DMS53 treated with DMSO at 0.1 percent for 48 hours (cell line): ENCODE measurements at regions not wholly inside any gene's neighbourhood (a gene's known extent, or its start where the extent isn't known, plus 50 kb on each side); places are given as distances from the start of the nearest gene placed in this dataset.
"Not testable (repeated sequence)": the region's sequence is repeated elsewhere in the genome, so short reads cannot be mapped to it uniquely, and the experiment has no call there.

Experiments
- DNase-seq: peaks from one replicate; lab custom pipeline; 2025; ENCODE audit not compliant: unreplicated experiment; lab: John Stamatoyannopoulos, UW

GRCh38 chr10:6824793-6825192, 244.7 kb upstream of the PRKCQ start:
- not testable (repeated sequence) for DNase-seq

- no peak for DNase-seq
These were observed 243.7 kb upstream of the PRKCQ start for GRCh38 chr10:6823770-6824169.

GRCh38 chr10:6819301-6819700, 239.2 kb upstream of the PRKCQ start:
- DNase-seq, result no peak

- DNase-seq, result no peak
These were observed 237.7 kb upstream of the PRKCQ start for GRCh38 chr10:6817770-6818169.

GRCh38 chr10:6815346-6815745, 235.3 kb upstream of the PRKCQ start:
- DNase-seq, result no peak

- no peak for DNase-seq
These were observed 233.8 kb upstream of the PRKCQ start for GRCh38 chr10:6813856-6814255.

GRCh38 chr10:6813306-6813705, 233.2 kb upstream of the PRKCQ start:
- no peak for DNase-seq

- DNase-seq, result no peak
These were observed 231.1 kb upstream of the PRKCQ start for GRCh38 chr10:6811153-6811552.

GRCh38 chr10:6803427-6803783, 223.3 kb upstream of the PRKCQ start:
- DNase-seq, result no peak

- no peak for DNase-seq
These were observed 222.8 kb upstream of the PRKCQ start for GRCh38 chr10:6802759-6803426.

GRCh38 chr10:6796231-6796630, 216.2 kb upstream of the PRKCQ start:
- DNase-seq, result no peak

GRCh38 chr10:6795541-6795940, 215.5 kb upstream of the PRKCQ start:
- no peak for DNase-seq

GRCh38 chr10:6794841-6795240, 214.8 kb upstream of the PRKCQ start:
- not testable (repeated sequence) for DNase-seq

- no peak for DNase-seq
These were observed 214.4 kb upstream of the PRKCQ start for GRCh38 chr10:6794441-6794840.

- no peak for DNase-seq
These were observed 208.7 kb upstream of the PRKCQ start for GRCh38 chr10:6788731-6789130.

GRCh38 chr10:6788231-6788630, 208.2 kb upstream of the PRKCQ start:
- no peak for DNase-seq

- DNase-seq, result no peak
These were observed 207.6 kb upstream of the PRKCQ start for GRCh38 chr10:6787718-6788117.

- DNase-seq, result no peak
These were observed 207.0 kb upstream of the PRKCQ start for GRCh38 chr10:6787091-6787490.

GRCh38 chr10:6786579-6787031, 206.5 kb upstream of the PRKCQ start:
- no peak for DNase-seq

- not testable (repeated sequence) for DNase-seq
These were observed 204.4 kb upstream of the PRKCQ start for GRCh38 chr10:6784429-6784828.

GRCh38 chr10:6783471-6783870, 203.4 kb upstream of the PRKCQ start:
- no peak for DNase-seq

GRCh38 chr10:6782378-6782777, 202.3 kb upstream of the PRKCQ start:
- no peak for DNase-seq

- no peak for DNase-seq
These were observed 201.2 kb upstream of the PRKCQ start for GRCh38 chr10:6781133-6781770.
